Upper lobe of left lung (tissue), 6 donors: ENCODE measurements at regions not wholly inside any gene's neighbourhood (a gene's known extent, or its start where the extent isn't known, plus 50 kb on each side); places are given as distances from the start of the nearest gene placed in this dataset.

Experiments used
- ATAC-seq, 2 donors: fragments of 200-7000 bp; cut with Tn5 transposase; one replicate each; pipeline ENCODE4 v1.9.1; 2022; ENCODE audit warnings: mild to moderate bottlenecking in 2 of 2, moderate library complexity in 2 of 2; ENCODE audit not compliant: low FRiP score in 2 of 2
- DNase-seq, 2 donors: peaks; one replicate each; pipeline ENCODE4 v3.0.0-alpha.2; 2019 to 2020
- H3K27ac ChIP-seq, 4 donors: fragments of 200-600 bp; sonication (generic); one replicate each; pipeline ENCODE4 v1.5.1; 2016 to 2019
- H3K27me3 ChIP-seq, 4 donors: fragments of 200-600 bp; sonication (generic); one replicate each; pipeline ENCODE4 v1.5.1; 2017 to 2019
- H3K36me3 ChIP-seq, 4 donors: fragments of 200-600 bp; sonication (generic); one replicate each; pipeline ENCODE4 v1.5.1; 2016 to 2019
- H3K4me1 ChIP-seq, 4 donors: fragments of 200-600 bp; sonication (generic); one replicate each; pipeline ENCODE4 v1.5.1; 2018 to 2019
- H3K4me3 ChIP-seq, 4 donors: fragments of 200-600 bp; sonication (generic); one replicate each; pipeline ENCODE4 v1.5.1; 2017 to 2019; ENCODE audit warnings: mild to moderate bottlenecking in 2 of 4, moderate library complexity in 1 of 4
- H3K9me3 ChIP-seq, 4 donors: fragments of 200-600 bp; sonication (generic); one replicate each; pipeline ENCODE4 v1.5.1; 2018 to 2019
- EP300 ChIP-seq, 4 donors: sonication (generic); formaldehyde crosslinking; IDR thresholded peaks; one replicate each; pipeline ENCODE4 v1.5.1; 2017; ENCODE audit warnings: antibody characterized with exemption in 4 of 4, control low read depth in 2 of 4
- POLR2A ChIP-seq, 4 donors: fragments of 450-650 bp; IDR thresholded peaks; one replicate each; pipeline ENCODE4 v1.5.1; 2016 to 2017; ENCODE audit warnings: antibody characterized with exemption in 4 of 4, mild to moderate bottlenecking in 2 of 4
- POLR2AphosphoS5 ChIP-seq, 2 donors: sonication (generic); formaldehyde crosslinking; IDR thresholded peaks; one replicate each; pipeline ENCODE4 v1.5.1; 2017; ENCODE audit warnings: antibody characterized with exemption in 2 of 2
- WGBS, 2 donors: methylation state at CpG; one replicate each; pipeline ENCODE4 v1.1.5; 2017 to 2018; 5-methylcytosine and 5-hydroxymethylcytosine counted together
- TF ChIP-seq, protein P1 (sequence below), 6 experiments: fragments of 450-650 bp in 4 of 6; fragments of 200-600 bp in 2 of 6; sonication (generic) in 2 of 6; IDR thresholded peaks; one replicate each; pipeline ENCODE4 v1.5.1; 2016 to 2019; ENCODE audit warnings: antibody characterized with exemption in 6 of 6
- donor health status: DM: no; HTN: no; CAD: no; lungs with moderate emphysema.
- donor health status: DM: no; HTN: yes; CAD: no; lungs with severe emphysema.

DNA sequence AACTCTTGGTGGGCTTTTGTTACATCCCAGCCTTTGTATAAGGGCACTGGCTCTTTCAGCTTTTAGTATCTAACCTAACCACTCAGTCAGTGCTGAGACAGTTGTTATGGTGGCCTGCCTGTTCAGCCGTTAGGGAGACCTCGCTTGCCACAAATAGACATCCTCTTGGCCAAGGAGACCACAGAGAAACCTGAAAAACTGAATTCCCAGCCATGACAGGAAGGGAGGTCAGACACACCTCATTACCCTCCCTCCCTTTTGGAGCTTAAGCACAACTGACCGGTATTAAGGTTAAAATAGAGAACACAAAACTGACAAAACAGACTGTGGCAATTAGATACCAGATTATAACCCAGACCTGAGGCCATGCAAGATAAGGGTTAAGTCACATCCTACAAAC, 1639.3 kb downstream of the RPA4 start:
- DNase-seq, result no peak
- Histone ChIP-seq H3K27ac (no peak overlapping the region), H3K4me3 (no peak overlapping the region), H3K9me3 (no peaks in the 10 kb centered on the region), H3K36me3 (no peaks in the 10 kb centered on the region), H3K4me1 (no peaks in the 10 kb centered on the region), H3K27me3 (no peaks in the 10 kb centered on the region)
- WGBS, 2 donors, result 63 to 69% methylated on average over 3 of the region's 3 CpGs
- TF ChIP-seq, protein P1, sequence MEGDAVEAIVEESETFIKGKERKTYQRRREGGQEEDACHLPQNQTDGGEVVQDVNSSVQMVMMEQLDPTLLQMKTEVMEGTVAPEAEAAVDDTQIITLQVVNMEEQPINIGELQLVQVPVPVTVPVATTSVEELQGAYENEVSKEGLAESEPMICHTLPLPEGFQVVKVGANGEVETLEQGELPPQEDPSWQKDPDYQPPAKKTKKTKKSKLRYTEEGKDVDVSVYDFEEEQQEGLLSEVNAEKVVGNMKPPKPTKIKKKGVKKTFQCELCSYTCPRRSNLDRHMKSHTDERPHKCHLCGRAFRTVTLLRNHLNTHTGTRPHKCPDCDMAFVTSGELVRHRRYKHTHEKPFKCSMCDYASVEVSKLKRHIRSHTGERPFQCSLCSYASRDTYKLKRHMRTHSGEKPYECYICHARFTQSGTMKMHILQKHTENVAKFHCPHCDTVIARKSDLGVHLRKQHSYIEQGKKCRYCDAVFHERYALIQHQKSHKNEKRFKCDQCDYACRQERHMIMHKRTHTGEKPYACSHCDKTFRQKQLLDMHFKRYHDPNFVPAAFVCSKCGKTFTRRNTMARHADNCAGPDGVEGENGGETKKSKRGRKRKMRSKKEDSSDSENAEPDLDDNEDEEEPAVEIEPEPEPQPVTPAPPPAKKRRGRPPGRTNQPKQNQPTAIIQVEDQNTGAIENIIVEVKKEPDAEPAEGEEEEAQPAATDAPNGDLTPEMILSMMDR (IDR thresholded peaks at IDR 0.05), result no peak
- no peak for TF ChIP-seq POLR2A (IDR thresholded peaks at IDR 0.05)
- no peak for TF ChIP-seq EP300 (IDR thresholded peaks at IDR 0.05)
- TF ChIP-seq POLR2AphosphoS5 (IDR thresholded peaks at IDR 0.05), result no peak
- ATAC-seq, result no peak

DNA sequence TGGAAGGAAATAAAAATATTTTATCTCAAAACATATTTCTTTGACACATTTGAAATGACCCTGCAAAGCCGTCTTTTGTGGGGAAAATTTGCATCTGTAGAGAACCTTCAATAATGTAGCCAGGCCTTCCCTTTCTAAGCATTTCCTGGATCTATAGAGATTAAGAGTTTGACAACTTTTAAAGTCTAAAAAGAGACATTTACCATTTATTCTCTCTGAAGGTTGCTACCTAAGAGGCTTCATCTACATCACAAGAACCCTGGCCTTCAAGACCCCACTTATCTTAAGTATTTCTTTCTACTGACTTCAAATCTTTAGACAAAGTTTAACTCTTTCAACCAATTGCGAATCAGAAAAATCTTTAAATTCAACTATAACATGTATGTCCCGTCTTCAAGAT, 1639.8 kb downstream of the RPA4 start:
- Histone ChIP-seq H3K27ac (no peak overlapping the region), H3K9me3 (no peaks in the 10 kb centered on the region), H3K36me3 (no peaks in the 10 kb centered on the region), H3K27me3 (no peaks in the 10 kb centered on the region), H3K4me3 (no peak overlapping the region), H3K4me1 (no peaks in the 10 kb centered on the region)
- no peak for DNase-seq
- no peak for ATAC-seq
- TF ChIP-seq EP300 (IDR thresholded peaks at IDR 0.05) (no peak), POLR2A (IDR thresholded peaks at IDR 0.05) (no peak), POLR2AphosphoS5 (IDR thresholded peaks at IDR 0.05) (no peak)
- TF ChIP-seq, protein P1 (IDR thresholded peaks at IDR 0.05), result no peak
- 74 to 93% methylated on average over 3 of the region's 3 CpGs for WGBS, 2 donors

DNA sequence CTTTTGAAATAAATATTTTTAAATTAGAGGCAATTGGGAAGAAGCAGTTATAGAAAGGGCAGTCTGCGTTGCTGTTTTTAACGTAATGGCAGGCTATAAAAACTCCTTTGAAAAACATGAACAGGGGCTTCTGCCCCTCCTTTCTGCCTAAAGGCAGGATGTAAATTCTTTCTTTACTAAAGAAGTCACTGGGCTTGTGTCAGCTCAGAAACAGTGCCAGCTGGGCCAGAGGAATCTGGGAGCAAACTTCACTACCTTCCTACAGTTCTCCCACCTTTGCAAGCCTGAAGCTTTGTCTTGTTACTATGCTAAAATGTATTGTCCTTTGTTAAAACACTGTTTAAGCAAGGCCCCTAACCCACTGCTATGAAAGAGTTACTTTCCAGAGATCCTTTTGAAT, 1664.8 kb downstream of the RPA4 start:
- Histone ChIP-seq H3K27me3 (no peaks in the 10 kb centered on the region), H3K27ac (no peak overlapping the region), H3K4me3 (no peak overlapping the region), H3K4me1 (no peaks in the 10 kb centered on the region), H3K36me3 (no peaks in the 10 kb centered on the region), H3K9me3 (no peaks in the 10 kb centered on the region)
- 16 to 71% methylated on average over 2 of the region's 2 CpGs for WGBS, 2 donors
- no peak for ATAC-seq
- TF ChIP-seq EP300 (IDR thresholded peaks at IDR 0.05), result no peak
- TF ChIP-seq, protein P1 (IDR thresholded peaks at IDR 0.05), result no peak
- no peak for TF ChIP-seq POLR2A (IDR thresholded peaks at IDR 0.05)
- TF ChIP-seq POLR2AphosphoS5 (IDR thresholded peaks at IDR 0.05), result no peak
- no peak for DNase-seq

DNA sequence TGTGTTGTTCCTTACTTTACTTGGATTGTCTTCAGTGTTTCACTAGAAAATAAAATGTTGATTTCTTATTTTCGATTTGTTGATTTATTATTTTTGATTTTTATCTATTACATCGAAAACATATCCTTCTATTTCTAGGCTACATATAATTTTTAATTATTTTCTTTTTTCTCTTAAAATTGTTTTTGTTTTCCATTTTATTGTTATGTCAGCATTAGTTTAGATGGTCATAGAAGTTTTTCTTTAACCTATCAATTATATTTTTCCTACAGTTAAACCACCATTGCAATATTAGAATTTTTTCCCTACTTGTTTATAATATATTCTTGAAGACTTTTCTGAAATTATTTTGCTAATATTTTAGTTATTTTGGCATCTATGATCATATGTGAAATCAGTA, 1685.1 kb downstream of the RPA4 start:
- H3K4me3 ChIP-seq, result no peak overlapping the region
- ATAC-seq, result no peak
- WGBS, 2 donors, result 76 to 80% methylated on average over 2 of the region's 2 CpGs

DNA sequence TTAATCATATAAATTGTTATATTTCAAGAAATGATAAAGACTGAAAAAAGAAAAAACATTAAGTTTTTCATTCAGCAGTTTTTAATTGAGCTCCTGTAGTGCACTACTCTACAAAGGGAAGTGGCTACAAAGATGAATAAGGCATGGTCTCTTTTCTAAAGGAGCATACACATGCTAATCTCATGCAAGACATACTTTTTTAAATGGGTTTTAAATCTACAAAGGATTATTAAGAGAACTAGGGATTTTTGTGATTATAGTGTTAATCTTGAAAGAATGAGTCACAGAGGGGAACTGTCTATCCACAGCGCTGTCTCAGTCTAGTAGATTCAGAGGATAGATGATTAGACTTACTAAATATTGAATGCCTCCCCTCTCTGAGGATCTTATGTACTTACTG, 1722.2 kb downstream of the RPA4 start:
- H3K4me1 ChIP-seq, result no peaks in the 10 kb centered on the region
- no peaks in the 10 kb centered on the region for H3K9me3 ChIP-seq
- TF ChIP-seq POLR2A (IDR thresholded peaks at IDR 0.05), result no peak
- no peak for TF ChIP-seq POLR2AphosphoS5 (IDR thresholded peaks at IDR 0.05)
- TF ChIP-seq EP300 (IDR thresholded peaks at IDR 0.05), result no peak
- TF ChIP-seq, protein P1 (IDR thresholded peaks at IDR 0.05), result no peak
- no peaks in the 10 kb centered on the region for H3K27me3 ChIP-seq
- WGBS, 2 donors, result 57 to 71% methylated on average over 1 of the region's 1 CpG
- ATAC-seq (no peak), DNase-seq (no peak)
- no peak overlapping the region for H3K27ac ChIP-seq
- no peak overlapping the region for H3K4me3 ChIP-seq
- no peaks in the 10 kb centered on the region for H3K36me3 ChIP-seq

More for the DNA sequence above, 1685.1 kb downstream of the RPA4 start:
- Histone ChIP-seq H3K4me1 (no peaks in the 10 kb centered on the region), H3K36me3 (no peaks in the 10 kb centered on the region), H3K27ac (no peak overlapping the region), H3K9me3 (no peaks in the 10 kb centered on the region), H3K27me3 (no peaks in the 10 kb centered on the region)
- no peak for TF ChIP-seq EP300 (IDR thresholded peaks at IDR 0.05)
- no peak for TF ChIP-seq POLR2A (IDR thresholded peaks at IDR 0.05)
- no peak for TF ChIP-seq POLR2AphosphoS5 (IDR thresholded peaks at IDR 0.05)
- TF ChIP-seq, protein P1 (IDR thresholded peaks at IDR 0.05), result no peak
- DNase-seq, result no peak
